ENCODE measurements at regions not wholly inside any gene's neighbourhood (a gene's known extent, or its start where the extent isn't known, plus 50 kb on each side); places are given as distances from the start of the nearest gene placed in this dataset.

GRCh38 chr1:234884701-234885100, 243.9 kb downstream of the TOMM20 start:
- no peak for DNase-seq (ENCODE audit: low read depth)

- no peak for DNase-seq (ENCODE audit: low read depth)
Measured at GRCh38 chr1:234884006-234884405, 244.6 kb downstream of the TOMM20 start.

GRCh38 chr1:234882898-234883297, 245.7 kb downstream of the TOMM20 start:
- no peak for DNase-seq (ENCODE audit: low read depth)

- DNase-seq (ENCODE audit: low read depth) = no peak
Measured at GRCh38 chr1:234881893-234882771, 246.5 kb downstream of the TOMM20 start.

GRCh38 chr1:234879147-234880080, 249.2 kb downstream of the TOMM20 start:
- no peak for DNase-seq (ENCODE audit: low read depth)

- DNase-seq (ENCODE audit: low read depth) = no peak
Measured at GRCh38 chr1:234878288-234878687, 250.3 kb downstream of the TOMM20 start.

GRCh38 chr1:234877761-234878160, 250.9 kb downstream of the TOMM20 start:
- DNase-seq (ENCODE audit: low read depth) = no peak

GRCh38 chr1:234875953-234876855, 252.4 kb downstream of the TOMM20 start:
- DNase-seq (ENCODE audit: low read depth) = no peak

- no peak for DNase-seq (ENCODE audit: low read depth)
Measured at GRCh38 chr1:234875328-234875952, 253.2 kb downstream of the TOMM20 start.

GRCh38 chr1:234874291-234875288, 254.0 kb downstream of the TOMM20 start:
- DNase-seq (ENCODE audit: low read depth) = no peak

- no peak for DNase-seq (ENCODE audit: low read depth)
Measured at GRCh38 chr1:234871710-234872271, 256.8 kb downstream of the TOMM20 start.

- no peak for DNase-seq (ENCODE audit: low read depth)
Measured at GRCh38 chr1:234871039-234871709, 257.5 kb downstream of the TOMM20 start.

GRCh38 chr1:234870020-234870981, 258.3 kb downstream of the TOMM20 start:
- DNase-seq (ENCODE audit: low read depth) = no peak

GRCh38 chr1:234869182-234870019, 259.2 kb downstream of the TOMM20 start:
- no peak for DNase-seq (ENCODE audit: low read depth)

- no peak for DNase-seq (ENCODE audit: low read depth)
Measured at GRCh38 chr1:234868296-234869147, 258.5 kb upstream of the IRF2BP2 start.

Measured in T follicular helper cell (primary cell).